ENCODE measurements at regions not wholly inside any gene's neighbourhood (a gene's known extent, or its start where the extent isn't known, plus 50 kb on each side); places are given as distances from the start of the nearest gene placed in this dataset.

- Mint-ChIP-seq H3K27me3 (ENCODE audit: low read depth) (no peaks in the 10 kb centered on the region), H3K27ac (no peak overlapping the region), H3K36me3 (peaks cover 2% of the 10 kb centered on the region), H3K4me1 (peaks cover 5% of the 10 kb centered on the region), H3K4me3 (no peak overlapping the region), H3K9me3 (peaks cover 3% of the 10 kb centered on the region)
- CTCF ChIA-PET = interaction anchor here (0.6 kb wide), 1 partner anchor 711 kb away, joined by 3 read pairs; no protein-coding TSS in a partner anchor
- DNase-seq (ENCODE audit: low spot score) (no peak), ATAC-seq (no peak)
- TF ChIP-seq, protein P1, sequence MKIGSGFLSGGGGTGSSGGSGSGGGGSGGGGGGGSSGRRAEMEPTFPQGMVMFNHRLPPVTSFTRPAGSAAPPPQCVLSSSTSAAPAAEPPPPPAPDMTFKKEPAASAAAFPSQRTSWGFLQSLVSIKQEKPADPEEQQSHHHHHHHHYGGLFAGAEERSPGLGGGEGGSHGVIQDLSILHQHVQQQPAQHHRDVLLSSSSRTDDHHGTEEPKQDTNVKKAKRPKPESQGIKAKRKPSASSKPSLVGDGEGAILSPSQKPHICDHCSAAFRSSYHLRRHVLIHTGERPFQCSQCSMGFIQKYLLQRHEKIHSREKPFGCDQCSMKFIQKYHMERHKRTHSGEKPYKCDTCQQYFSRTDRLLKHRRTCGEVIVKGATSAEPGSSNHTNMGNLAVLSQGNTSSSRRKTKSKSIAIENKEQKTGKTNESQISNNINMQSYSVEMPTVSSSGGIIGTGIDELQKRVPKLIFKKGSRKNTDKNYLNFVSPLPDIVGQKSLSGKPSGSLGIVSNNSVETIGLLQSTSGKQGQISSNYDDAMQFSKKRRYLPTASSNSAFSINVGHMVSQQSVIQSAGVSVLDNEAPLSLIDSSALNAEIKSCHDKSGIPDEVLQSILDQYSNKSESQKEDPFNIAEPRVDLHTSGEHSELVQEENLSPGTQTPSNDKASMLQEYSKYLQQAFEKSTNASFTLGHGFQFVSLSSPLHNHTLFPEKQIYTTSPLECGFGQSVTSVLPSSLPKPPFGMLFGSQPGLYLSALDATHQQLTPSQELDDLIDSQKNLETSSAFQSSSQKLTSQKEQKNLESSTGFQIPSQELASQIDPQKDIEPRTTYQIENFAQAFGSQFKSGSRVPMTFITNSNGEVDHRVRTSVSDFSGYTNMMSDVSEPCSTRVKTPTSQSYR (CRISPR knock-in tag; IDR thresholded peaks at IDR 0.05) = no peak
- TF ChIP-seq KAT7 (CRISPR knock-in tag; IDR thresholded peaks at IDR 0.05; ENCODE audit: borderline replicate concordance) (no peak), MAX (CRISPR knock-in tag; IDR thresholded peaks at IDR 0.05) (no peak), GRHL2 (CRISPR knock-in tag; IDR thresholded peaks at IDR 0.05; ENCODE audit: insufficient replicate concordance, severe bottlenecking) (no peak), RELA (CRISPR knock-in tag; IDR thresholded peaks at IDR 0.05; ENCODE audit: borderline replicate concordance) (no peak), SMAD3 (CRISPR knock-in tag; IDR thresholded peaks at IDR 0.05; ENCODE audit: borderline replicate concordance) (no peak), ATF1 (CRISPR knock-in tag; IDR thresholded peaks at IDR 0.05) (no peak)
- TF ChIP-seq, protein P2, sequence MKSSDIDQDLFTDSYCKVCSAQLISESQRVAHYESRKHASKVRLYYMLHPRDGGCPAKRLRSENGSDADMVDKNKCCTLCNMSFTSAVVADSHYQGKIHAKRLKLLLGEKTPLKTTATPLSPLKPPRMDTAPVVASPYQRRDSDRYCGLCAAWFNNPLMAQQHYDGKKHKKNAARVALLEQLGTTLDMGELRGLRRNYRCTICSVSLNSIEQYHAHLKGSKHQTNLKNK (CRISPR knock-in tag; IDR thresholded peaks at IDR 0.05) = no peak
- TF ChIP-seq, protein P3, sequence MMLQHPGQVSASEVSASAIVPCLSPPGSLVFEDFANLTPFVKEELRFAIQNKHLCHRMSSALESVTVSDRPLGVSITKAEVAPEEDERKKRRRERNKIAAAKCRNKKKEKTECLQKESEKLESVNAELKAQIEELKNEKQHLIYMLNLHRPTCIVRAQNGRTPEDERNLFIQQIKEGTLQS (CRISPR knock-in tag; conservative IDR thresholded peaks at IDR 0.05) = no peak
- TF ChIP-seq, protein P4, sequence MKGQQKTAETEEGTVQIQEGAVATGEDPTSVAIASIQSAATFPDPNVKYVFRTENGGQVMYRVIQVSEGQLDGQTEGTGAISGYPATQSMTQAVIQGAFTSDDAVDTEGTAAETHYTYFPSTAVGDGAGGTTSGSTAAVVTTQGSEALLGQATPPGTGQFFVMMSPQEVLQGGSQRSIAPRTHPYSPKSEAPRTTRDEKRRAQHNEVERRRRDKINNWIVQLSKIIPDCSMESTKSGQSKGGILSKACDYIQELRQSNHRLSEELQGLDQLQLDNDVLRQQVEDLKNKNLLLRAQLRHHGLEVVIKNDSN (CRISPR knock-in tag; IDR thresholded peaks at IDR 0.05) = no peak
- TF ChIP-seq, protein P5, sequence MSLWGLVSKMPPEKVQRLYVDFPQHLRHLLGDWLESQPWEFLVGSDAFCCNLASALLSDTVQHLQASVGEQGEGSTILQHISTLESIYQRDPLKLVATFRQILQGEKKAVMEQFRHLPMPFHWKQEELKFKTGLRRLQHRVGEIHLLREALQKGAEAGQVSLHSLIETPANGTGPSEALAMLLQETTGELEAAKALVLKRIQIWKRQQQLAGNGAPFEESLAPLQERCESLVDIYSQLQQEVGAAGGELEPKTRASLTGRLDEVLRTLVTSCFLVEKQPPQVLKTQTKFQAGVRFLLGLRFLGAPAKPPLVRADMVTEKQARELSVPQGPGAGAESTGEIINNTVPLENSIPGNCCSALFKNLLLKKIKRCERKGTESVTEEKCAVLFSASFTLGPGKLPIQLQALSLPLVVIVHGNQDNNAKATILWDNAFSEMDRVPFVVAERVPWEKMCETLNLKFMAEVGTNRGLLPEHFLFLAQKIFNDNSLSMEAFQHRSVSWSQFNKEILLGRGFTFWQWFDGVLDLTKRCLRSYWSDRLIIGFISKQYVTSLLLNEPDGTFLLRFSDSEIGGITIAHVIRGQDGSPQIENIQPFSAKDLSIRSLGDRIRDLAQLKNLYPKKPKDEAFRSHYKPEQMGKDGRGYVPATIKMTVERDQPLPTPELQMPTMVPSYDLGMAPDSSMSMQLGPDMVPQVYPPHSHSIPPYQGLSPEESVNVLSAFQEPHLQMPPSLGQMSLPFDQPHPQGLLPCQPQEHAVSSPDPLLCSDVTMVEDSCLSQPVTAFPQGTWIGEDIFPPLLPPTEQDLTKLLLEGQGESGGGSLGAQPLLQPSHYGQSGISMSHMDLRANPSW (CRISPR knock-in tag; conservative IDR thresholded peaks at IDR 0.05; ENCODE audit: low read depth) = no peak
- POLR2A ChIA-PET = no interaction called here
Measured at GRCh38 chr2:106278112-106278876, 84.2 kb upstream of the UXS1 start.

DNA sequence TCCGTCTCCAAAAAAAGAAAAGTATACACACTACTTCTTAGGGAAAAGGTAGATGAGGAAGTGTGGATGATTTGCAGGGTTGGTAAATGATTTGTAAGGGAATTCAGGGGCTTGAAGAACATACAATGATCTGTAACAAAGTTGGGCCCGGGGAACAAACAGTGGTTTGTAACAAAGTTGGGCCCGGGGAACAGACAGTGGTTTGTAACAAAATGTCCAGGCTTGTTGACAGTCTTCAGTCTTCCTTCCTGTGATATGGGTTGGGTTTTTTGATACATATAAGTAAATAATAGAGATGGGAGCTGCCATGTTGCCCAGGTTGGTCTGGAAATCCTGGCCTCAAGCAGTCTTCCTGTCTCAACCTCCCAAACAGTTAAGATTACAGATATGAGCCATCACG lies 83.3 kb upstream of the UXS1 start:
- H3K36me3 Mint-ChIP-seq = peaks cover 5% of the 10 kb centered on the region
- CTCF ChIA-PET = interaction anchor here (0.6 kb wide), 1 partner anchor 710 kb away, joined by 3 read pairs; no protein-coding TSS in a partner anchor
- DNase-seq (ENCODE audit: low spot score) (no peak), ATAC-seq (no peak)
- no peak for TF ChIP-seq ZNF671 (CRISPR knock-in tag; IDR thresholded peaks at IDR 0.05)
- TF ChIP-seq NR3C1 (CRISPR knock-in tag; conservative IDR thresholded peaks at IDR 0.05; ENCODE audit: low read depth) = no peak
- no peak for TF ChIP-seq CREB1 (CRISPR knock-in tag; IDR thresholded peaks at IDR 0.05)
- no peak for TF ChIP-seq ZNF219 (CRISPR knock-in tag; IDR thresholded peaks at IDR 0.05; ENCODE audit: borderline replicate concordance)
- TF ChIP-seq ATF2 (CRISPR knock-in tag; IDR thresholded peaks at IDR 0.05; ENCODE audit: borderline replicate concordance, low read depth) = no peak
- no peak for TF ChIP-seq JUN (CRISPR knock-in tag; IDR thresholded peaks at IDR 0.05)
- no peak for TF ChIP-seq ELF4 (CRISPR knock-in tag; IDR thresholded peaks at IDR 0.05; ENCODE audit: low read depth)
- TF ChIP-seq ZSCAN18 (CRISPR knock-in tag; IDR thresholded peaks at IDR 0.05) = no peak
- no peak for TF ChIP-seq OVOL2 (CRISPR knock-in tag; IDR thresholded peaks at IDR 0.05; ENCODE audit: borderline replicate concordance)
- no peaks in the 10 kb centered on the region for H3K27me3 Mint-ChIP-seq (ENCODE audit: low read depth)
- POLR2A ChIA-PET = no interaction called here
- H3K4me1 Mint-ChIP-seq = peaks cover under 1% of the 10 kb centered on the region; the same call in 1 of the 2 replicates
- H3K4me3 Mint-ChIP-seq = no peak overlapping the region
- peaks cover 9% of the 10 kb centered on the region for H3K9me3 Mint-ChIP-seq
- H3K27ac Mint-ChIP-seq = no peak overlapping the region
